ENCODE measurements at regions not wholly inside any gene's neighbourhood (a gene's known extent, or its start where the extent isn't known, plus 50 kb on each side); places are given as distances from the start of the nearest gene placed in this dataset.

DNA sequence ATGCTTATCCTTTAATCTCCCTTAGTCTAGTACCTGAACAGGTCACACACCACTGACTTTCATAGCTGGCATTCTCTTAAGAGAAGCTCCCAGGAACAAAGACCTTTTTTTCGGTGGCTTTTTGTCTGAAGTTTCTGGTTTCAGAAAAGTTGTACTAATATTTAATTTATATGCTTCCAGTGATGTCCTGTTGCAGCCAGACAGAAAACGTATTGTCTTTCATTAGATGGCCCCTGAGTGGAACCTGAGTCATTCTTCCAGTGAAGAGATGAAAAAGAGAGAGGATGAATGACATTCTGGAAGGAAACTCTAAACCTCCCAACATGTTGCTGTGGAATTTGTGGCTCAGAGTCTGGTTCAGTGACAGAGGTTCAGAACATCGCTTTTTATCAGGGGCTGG is 274.8 kb upstream of the TAC1 start:
- TF ChIP-seq, protein P1, sequence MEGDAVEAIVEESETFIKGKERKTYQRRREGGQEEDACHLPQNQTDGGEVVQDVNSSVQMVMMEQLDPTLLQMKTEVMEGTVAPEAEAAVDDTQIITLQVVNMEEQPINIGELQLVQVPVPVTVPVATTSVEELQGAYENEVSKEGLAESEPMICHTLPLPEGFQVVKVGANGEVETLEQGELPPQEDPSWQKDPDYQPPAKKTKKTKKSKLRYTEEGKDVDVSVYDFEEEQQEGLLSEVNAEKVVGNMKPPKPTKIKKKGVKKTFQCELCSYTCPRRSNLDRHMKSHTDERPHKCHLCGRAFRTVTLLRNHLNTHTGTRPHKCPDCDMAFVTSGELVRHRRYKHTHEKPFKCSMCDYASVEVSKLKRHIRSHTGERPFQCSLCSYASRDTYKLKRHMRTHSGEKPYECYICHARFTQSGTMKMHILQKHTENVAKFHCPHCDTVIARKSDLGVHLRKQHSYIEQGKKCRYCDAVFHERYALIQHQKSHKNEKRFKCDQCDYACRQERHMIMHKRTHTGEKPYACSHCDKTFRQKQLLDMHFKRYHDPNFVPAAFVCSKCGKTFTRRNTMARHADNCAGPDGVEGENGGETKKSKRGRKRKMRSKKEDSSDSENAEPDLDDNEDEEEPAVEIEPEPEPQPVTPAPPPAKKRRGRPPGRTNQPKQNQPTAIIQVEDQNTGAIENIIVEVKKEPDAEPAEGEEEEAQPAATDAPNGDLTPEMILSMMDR (IDR thresholded peaks at IDR 0.05; ENCODE audit: low read depth, low read length, missing input control) = no peak
- TF ChIP-seq MAX (IDR thresholded peaks at IDR 0.05) = no peak
- no peak for TF ChIP-seq EGR1 (IDR thresholded peaks at IDR 0.05; ENCODE audit: low read depth in 2 of 2)
- no peak for TF ChIP-seq TAF1 (conservative IDR thresholded peaks at IDR 0.05)

Measured in liver (tissue), 3 donors.